GM12878 (cell line): ENCODE measurements at regions not wholly inside any gene's neighbourhood (a gene's known extent, or its start where the extent isn't known, plus 50 kb on each side); places are given as distances from the start of the nearest gene placed in this dataset.

Experiments used
- CTCF ChIP-seq, 3 experiments: IDR thresholded peaks in 2 of 3; conservative IDR thresholded peaks in 1 of 3; 2 replicates each; pipeline ENCODE4 v1.5.1; 2011; ENCODE audit warnings: low read depth in 3 of 3, low read length in 3 of 3, mild to moderate bottlenecking in 3 of 3, control low read depth in 2 of 3, moderate library complexity in 2 of 3, inconsistent platforms in 1 of 3, mixed read lengths in 1 of 3; ENCODE audit not compliant: control insufficient read depth in 2 of 3, insufficient read depth in 1 of 3; ENCODE audit errors: extremely low read depth in 1 of 3
- FOXK2 ChIP-seq: fragments of 450-650 bp; IDR thresholded peaks from 2 replicates; pipeline ENCODE4 v1.6.1; 2017; ENCODE audit warnings: mild to moderate bottlenecking, moderate library complexity
- POLR2A ChIP-seq: IDR thresholded peaks from 2 replicates; pipeline ENCODE4 v1.6.1; 2011; ENCODE audit warnings: low read depth, mild to moderate bottlenecking, low read length
- POLR2AphosphoS5 ChIP-seq: IDR thresholded peaks from 2 replicates; pipeline ENCODE4 v1.6.1; 2011; ENCODE audit warnings: mild to moderate bottlenecking, low read length, inconsistent platforms
- RAD21 ChIP-seq: IDR thresholded peaks from 2 replicates; pipeline ENCODE4 v1.6.1; 2011; ENCODE audit warnings: mild to moderate bottlenecking, low read depth, low read length, moderate library complexity; ENCODE audit not compliant: insufficient read depth
- RELB ChIP-seq: fragments of 450-650 bp; IDR thresholded peaks from 2 replicates; pipeline ENCODE4 v1.6.1; 2017; ENCODE audit warnings: low read depth, mild to moderate bottlenecking, moderate library complexity

GRCh38 chr4:31929676-31930345, 1209.6 kb downstream of the PCDH7 start:
- TF ChIP-seq CTCF (IDR thresholded peaks at IDR 0.05 in 2 of 3, conservative IDR thresholded peaks at IDR 0.05 in 1 of 3; ENCODE audit: control insufficient read depth in 2 of 3, extremely low read depth in 1 of 3, insufficient read depth in 1 of 3, low read depth in 3 of 3, low read length in 3 of 3) (no peak), POLR2AphosphoS5 (no peak), POLR2A (no peak), RELB (no peak), RAD21 (no peak), FOXK2 (no peak)
